NB4 (cell line): ENCODE measurements at regions not wholly inside any gene's neighbourhood (a gene's known extent, or its start where the extent isn't known, plus 50 kb on each side); places are given as distances from the start of the nearest gene placed in this dataset.

Source experiments
- TF ChIP-seq, protein P1 (sequence below): IDR thresholded peaks from 2 replicates; pipeline ENCODE4 v1.6.1; 2011; ENCODE audit warnings: low read depth, low read length
- TF ChIP-seq, protein P2 (sequence below): IDR thresholded peaks from one replicate; pipeline ENCODE4 v1.5.1; 2012; ENCODE audit warnings: low read depth, low read length

DNA sequence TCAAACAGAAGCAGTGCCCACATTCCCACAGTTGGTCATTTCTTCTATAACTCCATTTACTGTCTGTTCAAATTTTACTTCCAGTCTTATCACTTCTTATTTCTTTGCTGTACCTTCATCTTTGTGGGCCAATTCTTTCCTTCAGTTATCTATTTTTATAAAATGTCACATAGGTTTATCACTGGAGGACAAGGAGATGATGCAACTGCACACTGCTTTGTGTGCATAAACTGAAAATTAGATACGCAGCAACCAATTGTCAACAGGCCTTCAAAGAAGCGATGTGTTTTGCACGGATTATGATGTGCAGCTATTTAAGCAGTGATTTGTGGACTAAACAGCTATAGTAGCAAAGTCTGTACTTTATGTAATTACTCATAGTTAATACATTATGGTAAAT lies 726.8 kb upstream of the GCFC2 start:
- TF ChIP-seq, protein P1, sequence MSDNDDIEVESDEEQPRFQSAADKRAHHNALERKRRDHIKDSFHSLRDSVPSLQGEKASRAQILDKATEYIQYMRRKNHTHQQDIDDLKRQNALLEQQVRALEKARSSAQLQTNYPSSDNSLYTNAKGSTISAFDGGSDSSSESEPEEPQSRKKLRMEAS = no peak
- TF ChIP-seq, protein P2, sequence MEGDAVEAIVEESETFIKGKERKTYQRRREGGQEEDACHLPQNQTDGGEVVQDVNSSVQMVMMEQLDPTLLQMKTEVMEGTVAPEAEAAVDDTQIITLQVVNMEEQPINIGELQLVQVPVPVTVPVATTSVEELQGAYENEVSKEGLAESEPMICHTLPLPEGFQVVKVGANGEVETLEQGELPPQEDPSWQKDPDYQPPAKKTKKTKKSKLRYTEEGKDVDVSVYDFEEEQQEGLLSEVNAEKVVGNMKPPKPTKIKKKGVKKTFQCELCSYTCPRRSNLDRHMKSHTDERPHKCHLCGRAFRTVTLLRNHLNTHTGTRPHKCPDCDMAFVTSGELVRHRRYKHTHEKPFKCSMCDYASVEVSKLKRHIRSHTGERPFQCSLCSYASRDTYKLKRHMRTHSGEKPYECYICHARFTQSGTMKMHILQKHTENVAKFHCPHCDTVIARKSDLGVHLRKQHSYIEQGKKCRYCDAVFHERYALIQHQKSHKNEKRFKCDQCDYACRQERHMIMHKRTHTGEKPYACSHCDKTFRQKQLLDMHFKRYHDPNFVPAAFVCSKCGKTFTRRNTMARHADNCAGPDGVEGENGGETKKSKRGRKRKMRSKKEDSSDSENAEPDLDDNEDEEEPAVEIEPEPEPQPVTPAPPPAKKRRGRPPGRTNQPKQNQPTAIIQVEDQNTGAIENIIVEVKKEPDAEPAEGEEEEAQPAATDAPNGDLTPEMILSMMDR = no peak
